GM23248 (cell line): ENCODE measurements at regions not wholly inside any gene's neighbourhood (a gene's known extent, or its start where the extent isn't known, plus 50 kb on each side); places are given as distances from the start of the nearest gene placed in this dataset.
A peak's percentile ranks its signal among the peaks of the same experiment; 100 is the strongest.

Source experiments
- DNase-seq: peaks from one replicate; pipeline ENCODE4 v3.0.0-alpha.2; 2015
- H2AFZ ChIP-seq: fragments of 200-600 bp; sonication (generic); 2 replicates; pipeline ENCODE4 v1.6.1; 2016; ENCODE audit warnings: antibody characterized with exemption
- H3F3A ChIP-seq: fragments of 200-600 bp; sonication (generic); 2 replicates; pipeline ENCODE4 v1.6.1; 2016; ENCODE audit warnings: mild to moderate bottlenecking, antibody characterized with exemption, mixed run types; ENCODE audit not compliant: insufficient read depth
- H3K27ac ChIP-seq: fragments of 200-600 bp; sonication (generic); 2 replicates; pipeline ENCODE4 v1.5.1; 2016; ENCODE audit warnings: mild to moderate bottlenecking
- H3K27me3 ChIP-seq: fragments of 200-600 bp; sonication (generic); replicated peaks from 2 replicates; pipeline ENCODE4 v1.6.1; 2016; ENCODE audit warnings: mild to moderate bottlenecking; ENCODE audit not compliant: insufficient read depth
- H3K36me3 ChIP-seq: fragments of 200-600 bp; sonication (generic); 2 replicates; pipeline ENCODE4 v1.6.1; 2016; ENCODE audit warnings: low read depth, mild to moderate bottlenecking
- H3K4me1 ChIP-seq: fragments of 200-600 bp; sonication (generic); 2 replicates; pipeline ENCODE4 v1.6.1; 2016; ENCODE audit warnings: mild to moderate bottlenecking; ENCODE audit not compliant: insufficient read depth
- H3K4me2 ChIP-seq: fragments of 200-600 bp; sonication (generic); one replicate; pipeline ENCODE4 v1.6.1; 2016; ENCODE audit warnings: mild to moderate bottlenecking; ENCODE audit not compliant: unreplicated experiment
- H3K4me3 ChIP-seq: fragments of 200-600 bp; sonication (generic); 2 replicates; pipeline ENCODE4 v1.5.1; 2016; ENCODE audit warnings: mild to moderate bottlenecking
- H3K79me2 ChIP-seq: fragments of 200-600 bp; sonication (generic); 2 replicates; pipeline ENCODE4 v1.6.1; 2016; ENCODE audit warnings: mild to moderate bottlenecking; ENCODE audit not compliant: insufficient read depth
- H3K9ac ChIP-seq: fragments of 200-600 bp; sonication (generic); 2 replicates; pipeline ENCODE4 v1.6.1; 2016; ENCODE audit warnings: mild to moderate bottlenecking
- H3K9me2 ChIP-seq: fragments of 200-600 bp; sonication (generic); 2 replicates; pipeline ENCODE4 v1.6.1; 2016; ENCODE audit warnings: mixed run types, mild to moderate bottlenecking, moderate library complexity; ENCODE audit not compliant: insufficient read depth
- H3K9me3 ChIP-seq: fragments of 200-600 bp; sonication (generic); one replicate; pipeline ENCODE4 v1.6.1; 2017; ENCODE audit warnings: low read depth
- H4K20me1 ChIP-seq: fragments of 200-600 bp; sonication (generic); 2 replicates; pipeline ENCODE4 v1.6.0; 2016; ENCODE audit not compliant: insufficient read depth
- EZH2 ChIP-seq: fragments of 200-600 bp; sonication (generic); IDR thresholded peaks from 2 replicates; pipeline ENCODE4 v1.6.1; 2018; ENCODE audit warnings: antibody characterized with exemption, mild to moderate bottlenecking; ENCODE audit not compliant: insufficient read depth, poor library complexity, severe bottlenecking
- EZH2phosphoT487 ChIP-seq: fragments of 200-600 bp; sonication (generic); IDR thresholded peaks from 2 replicates; pipeline ENCODE4 v1.6.1; 2018; ENCODE audit warnings: antibody characterized with exemption, moderate library complexity, mild to moderate bottlenecking, low read depth; ENCODE audit not compliant: insufficient read depth
- WGBS, 2 experiments: methylation state at CpG; one replicate each; pipeline ENCODE4 v1.1.6; 2015 to 2017; ENCODE audit warnings: low lambda C conversion rate in 2 of 2, low coverage in 1 of 2; ENCODE audit errors: missing lambda C conversion rate in 2 of 2; 5-methylcytosine and 5-hydroxymethylcytosine counted together
- in situ Hi-C: fragments of 300-500 bp; cut with MboI; formaldehyde crosslinking; loops from 2 replicates; pipeline ENCODE4 v1.15.0; 2020

- DNase-seq, result no peak
- Histone ChIP-seq H3F3A (no peaks in the 10 kb centered on the region), H4K20me1 (no peaks in the 10 kb centered on the region), H3K9me3 (no peaks in the 10 kb centered on the region), H3K9me2 (no peaks in the 10 kb centered on the region), H2AFZ (no peak overlapping the region), H3K27ac (no peak overlapping the region), H3K9ac (no peak overlapping the region), H3K4me2 (no peak overlapping the region), H3K36me3 (no peaks in the 10 kb centered on the region), H3K4me3 (no peak overlapping the region), H3K27me3 (peaks cover 9% of the 10 kb centered on the region; the same call in 1 of the 2 replicates), H3K79me2 (no peaks in the 10 kb centered on the region), H3K4me1 (no peaks in the 10 kb centered on the region)
- in situ Hi-C loops, result loop anchor here (25.0 kb wide), 2 partner anchors 98 to 198 kb away; partner anchors contain the start of gene RHOXF1
- TF ChIP-seq EZH2phosphoT487 (no peak), EZH2 (no peak)
- WGBS, 2 experiments, result 40 to 44% methylated on average over 21 to 23 of the region's 30 CpGs
Observed at GRCh38 chrX:120014354-120015130, 62.9 kb downstream of the RHOXF2B start.

- TF ChIP-seq EZH2, result no peak
- TF ChIP-seq EZH2phosphoT487, result no peak
- Histone ChIP-seq H3K4me2 (no peak overlapping the region), H3K9me3 (no peaks in the 10 kb centered on the region), H3K9me2 (no peaks in the 10 kb centered on the region), H3K9ac (no peak overlapping the region), H3K4me3 (no peak overlapping the region), H3K4me1 (no peaks in the 10 kb centered on the region), H3K27me3 (peaks cover 27% of the 10 kb centered on the region), H3K79me2 (no peaks in the 10 kb centered on the region), H3F3A (no peaks in the 10 kb centered on the region), H3K27ac (no peak overlapping the region), H4K20me1 (no peaks in the 10 kb centered on the region), H2AFZ (no peak overlapping the region), H3K36me3 (no peaks in the 10 kb centered on the region)
- in situ Hi-C loops, result loop anchor here (25.0 kb wide), 2 partner anchors 111 to 211 kb away; partner anchors contain the start of gene RHOXF1
- DNase-seq, result no peak
- WGBS, 2 experiments, result 6 to 29% methylated on average over 4 to 6 of the region's 6 CpGs
Observed at GRCh38 chrX:120001787-120002186, 58.2 kb upstream of the NKAP start.

DNA sequence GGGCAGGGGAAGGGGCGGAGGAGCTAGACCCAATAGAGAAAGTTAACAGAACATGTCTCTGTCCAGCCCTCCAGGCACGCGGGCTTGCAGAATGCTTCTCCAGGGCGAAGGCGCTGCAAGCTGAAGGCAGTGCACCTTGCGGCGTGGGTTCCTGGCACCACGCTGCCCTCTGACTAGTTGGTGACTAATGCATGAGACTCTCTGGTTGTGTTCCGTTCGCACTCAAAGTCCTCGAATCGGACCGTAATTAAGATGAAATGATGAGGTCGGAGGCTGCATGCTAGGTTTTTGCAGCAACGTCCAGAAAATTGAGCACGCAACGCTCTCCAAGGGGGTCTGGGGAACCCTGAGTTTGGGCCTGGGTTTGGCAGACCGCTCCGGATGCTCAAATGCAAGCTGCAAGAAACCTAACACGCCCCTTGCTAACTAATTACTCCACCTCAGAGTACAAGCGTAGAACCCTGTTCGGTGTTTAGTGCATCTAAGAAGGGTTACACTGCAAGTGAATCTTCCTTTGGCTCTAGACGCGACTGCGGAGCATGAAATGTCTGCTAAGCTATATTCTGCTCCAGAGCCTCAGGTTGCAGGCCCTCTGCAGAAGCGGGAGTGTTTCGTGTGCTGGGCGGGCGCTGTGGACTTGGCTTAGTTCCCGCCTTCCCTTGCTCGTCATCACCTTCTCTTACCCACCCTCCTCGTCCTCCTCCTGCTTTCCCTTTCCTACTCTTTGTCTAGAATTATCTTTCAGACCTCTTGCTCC, 57.1 kb upstream of the NKAP start:
- no peak overlapping the region for H3K27ac ChIP-seq
- H3K4me3 ChIP-seq, result no peak overlapping the region
- in situ Hi-C loops, result loop anchor here (25.0 kb wide), 2 partner anchors 112 to 212 kb away; partner anchors contain the start of gene RHOXF1
- no peak overlapping the region for H3K4me2 ChIP-seq
- TF ChIP-seq EZH2phosphoT487 (no peak), EZH2 (peak; percentile 29)
- H3K9me2 ChIP-seq, result no peaks in the 10 kb centered on the region
- no peaks in the 10 kb centered on the region for H3K4me1 ChIP-seq
- 3 to 14% methylated on average over 21 to 26 of the region's 32 CpGs for WGBS, 2 experiments
- no peaks in the 10 kb centered on the region for H3K9me3 ChIP-seq
- no peaks in the 10 kb centered on the region for H4K20me1 ChIP-seq
- no peaks in the 10 kb centered on the region for H3K79me2 ChIP-seq
- peak; percentile 46 for DNase-seq
- H2AFZ ChIP-seq, result no peak overlapping the region
- H3K9ac ChIP-seq, result no peak overlapping the region
- H3K27me3 ChIP-seq, result peaks cover 30% of the 10 kb centered on the region
- H3K36me3 ChIP-seq, result no peaks in the 10 kb centered on the region
- H3F3A ChIP-seq, result no peaks in the 10 kb centered on the region

DNA sequence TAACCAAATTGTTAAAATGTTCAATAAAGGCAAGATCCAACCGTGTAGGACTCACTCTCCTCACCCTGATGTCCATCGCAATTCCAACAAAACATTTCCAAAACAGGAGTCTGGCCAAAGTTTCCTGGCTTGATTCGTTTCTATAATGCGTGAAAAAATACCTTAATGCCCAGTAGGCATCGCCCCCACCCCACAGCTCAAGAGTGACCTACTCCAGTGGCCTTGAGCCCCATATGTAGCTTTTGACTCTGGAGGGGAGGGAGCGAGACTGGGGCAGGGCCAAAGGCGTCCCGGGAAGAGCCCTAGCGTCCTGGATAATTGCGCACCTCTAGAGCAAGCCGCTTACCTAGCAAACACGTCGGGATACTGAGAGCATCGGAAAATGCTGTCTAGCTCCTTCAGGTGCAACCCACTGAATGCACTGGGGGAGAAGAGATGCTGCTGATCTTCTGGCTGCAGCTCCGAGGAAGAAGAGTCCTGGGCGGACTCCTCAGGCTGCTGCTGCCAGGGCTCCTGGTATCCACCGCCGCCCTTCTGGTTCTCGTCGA, 55.6 kb upstream of the NKAP start:
- no peak overlapping the region for H3K4me3 ChIP-seq
- H3K36me3 ChIP-seq, result no peaks in the 10 kb centered on the region
- H3K4me2 ChIP-seq, result no peak overlapping the region
- no peak overlapping the region for H2AFZ ChIP-seq
- H3F3A ChIP-seq, result no peaks in the 10 kb centered on the region
- no peak overlapping the region for H3K9ac ChIP-seq
- H3K27ac ChIP-seq, result no peak overlapping the region
- in situ Hi-C loops, result no loop called here
- H3K4me1 ChIP-seq, result no peaks in the 10 kb centered on the region
- H4K20me1 ChIP-seq, result no peaks in the 10 kb centered on the region
- no peaks in the 10 kb centered on the region for H3K9me2 ChIP-seq
- no peaks in the 10 kb centered on the region for H3K9me3 ChIP-seq
- H3K79me2 ChIP-seq, result no peaks in the 10 kb centered on the region
- peaks cover 41% of the 10 kb centered on the region for H3K27me3 ChIP-seq
- 18 to 19% methylated on average over 18 to 20 of the region's 20 CpGs for WGBS, 2 experiments
- no peak for DNase-seq
- TF ChIP-seq EZH2 (no peak), EZH2phosphoT487 (no peak)
